ENCODE measurements at regions not wholly inside any gene's neighbourhood (a gene's known extent, or its start where the extent isn't known, plus 50 kb on each side); places are given as distances from the start of the nearest gene placed in this dataset.
"Not testable (repeated sequence)": the region's sequence is repeated elsewhere in the genome, so short reads cannot be mapped to it uniquely, and the experiment has no call there.

- Histone ChIP-seq H3K4me1 (no peaks in the 10 kb centered on the region), H3K9me3 (no peaks in the 10 kb centered on the region), H3K9ac (no peak overlapping the region), H3K4me2 (no peak overlapping the region), H3K27ac (no peak overlapping the region), H3K36me3 (no peaks in the 10 kb centered on the region), H3K27me3 (no peaks in the 10 kb centered on the region), H3K4me3 (no peak overlapping the region), H4K20me1 (no peaks in the 10 kb centered on the region)
- no peak for TF ChIP-seq Cebpa-rat (IDR thresholded peaks at IDR 0.05)
Measured at GRCh38 chr11:72525466-72525865, 91.1 kb upstream of the CLPB start.

DNA sequence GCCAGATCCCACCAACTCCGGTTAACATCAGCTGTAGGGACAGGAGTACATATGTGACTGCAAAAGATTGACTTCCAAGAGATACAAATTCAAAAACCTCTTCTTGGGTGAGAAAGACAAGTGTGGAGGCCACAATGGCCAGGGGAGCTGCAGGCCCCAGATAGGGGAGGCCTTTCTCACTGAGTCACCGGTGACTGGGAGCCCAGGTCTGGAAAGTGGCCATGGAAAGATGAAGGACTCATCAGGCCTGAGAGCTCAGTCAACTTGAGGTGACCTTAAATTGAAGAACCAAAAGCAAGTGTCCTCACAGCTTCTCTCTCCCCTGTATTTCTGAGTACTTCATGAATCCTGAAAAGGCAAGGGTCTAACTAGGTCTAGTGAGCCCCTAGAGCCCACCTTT, 90.4 kb upstream of the CLPB start:
- TF ChIP-seq Cebpa-rat (IDR thresholded peaks at IDR 0.05) = no peak
- no peaks in the 10 kb centered on the region for H3K27me3 ChIP-seq
- H4K20me1 ChIP-seq = no peaks in the 10 kb centered on the region
- no peaks in the 10 kb centered on the region for H3K36me3 ChIP-seq
- no peaks in the 10 kb centered on the region for H3K4me1 ChIP-seq
- no peak overlapping the region for H3K27ac ChIP-seq
- no peaks in the 10 kb centered on the region for H3K9me3 ChIP-seq
- H3K4me2 ChIP-seq = no peak overlapping the region
- no peak overlapping the region for H3K9ac ChIP-seq
- no peak overlapping the region for H3K4me3 ChIP-seq

DNA sequence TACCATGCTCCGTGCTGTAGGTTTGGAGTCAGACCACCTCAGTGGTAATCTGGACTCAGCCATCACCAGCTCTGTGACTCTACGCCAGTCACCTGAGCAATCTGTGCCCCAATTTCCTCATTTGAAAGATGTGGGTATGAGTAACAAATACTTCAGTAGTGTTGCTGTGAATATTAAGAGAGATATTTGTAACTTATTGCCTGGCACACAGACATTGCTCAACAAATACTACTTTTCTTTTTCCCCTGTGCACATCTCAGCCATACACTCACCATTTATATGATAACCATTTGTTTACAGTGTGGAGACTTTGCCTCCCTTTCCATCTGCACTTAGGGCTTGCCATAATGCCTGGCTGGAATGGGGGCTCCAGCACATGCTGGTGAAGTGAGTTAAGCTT, 89.7 kb upstream of the CLPB start:
- no peak overlapping the region for H3K27ac ChIP-seq
- H3K4me2 ChIP-seq = no peak overlapping the region
- no peaks in the 10 kb centered on the region for H3K36me3 ChIP-seq
- H3K9me3 ChIP-seq = no peaks in the 10 kb centered on the region
- no peak overlapping the region for H3K9ac ChIP-seq
- no peak for TF ChIP-seq Cebpa-rat (IDR thresholded peaks at IDR 0.05)
- H3K4me1 ChIP-seq = no peaks in the 10 kb centered on the region
- H3K27me3 ChIP-seq = no peaks in the 10 kb centered on the region
- no peak overlapping the region for H3K4me3 ChIP-seq
- H4K20me1 ChIP-seq = no peaks in the 10 kb centered on the region

- Histone ChIP-seq H3K36me3 (no peaks in the 10 kb centered on the region), H4K20me1 (no peaks in the 10 kb centered on the region), H3K27ac (no peak overlapping the region), H3K9ac (no peak overlapping the region), H3K4me3 (no peak overlapping the region), H3K9me3 (no peaks in the 10 kb centered on the region), H3K4me2 (no peak overlapping the region), H3K4me1 (no peaks in the 10 kb centered on the region), H3K27me3 (no peaks in the 10 kb centered on the region)
- no peak for TF ChIP-seq Cebpa-rat (IDR thresholded peaks at IDR 0.05)
Measured at GRCh38 chr11:72522186-72522585, 87.9 kb upstream of the CLPB start.

GRCh38 chr11:72521664-72522063, 87.3 kb upstream of the CLPB start:
- no peak overlapping the region for H3K4me2 ChIP-seq

DNA sequence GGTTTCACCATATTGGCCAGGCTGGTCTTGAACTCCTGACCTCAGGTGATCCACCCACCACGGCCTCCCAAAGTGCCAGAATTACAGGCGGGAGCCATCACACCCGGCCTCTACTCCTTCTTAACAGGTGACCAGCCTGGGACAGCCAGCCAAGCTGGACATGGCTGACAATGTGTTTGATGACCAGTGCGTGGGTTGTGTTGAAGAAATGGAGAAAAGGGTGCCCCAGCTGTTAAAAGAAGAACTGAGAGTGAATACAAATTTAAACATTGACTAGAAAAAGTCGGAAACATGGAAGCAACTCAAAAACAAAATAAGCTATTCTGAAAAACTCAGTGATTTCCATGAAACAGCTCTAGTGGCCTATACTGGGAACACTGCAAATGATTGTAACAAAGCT, 86.5 kb upstream of the CLPB start:
- Histone ChIP-seq H3K27me3 (no peaks in the 10 kb centered on the region), H3K36me3 (no peaks in the 10 kb centered on the region), H3K4me3 (no peak overlapping the region), H3K9me3 (0 out of 2 replicates have a peak, but pooled peaks cover under 1% of the 10 kb centered on the region), H3K27ac (no peak overlapping the region), H3K4me2 (no peak overlapping the region), H3K4me1 (no peaks in the 10 kb centered on the region), H3K9ac (no peak overlapping the region), H4K20me1 (no peaks in the 10 kb centered on the region)
- no peak for TF ChIP-seq Cebpa-rat (IDR thresholded peaks at IDR 0.05)

More at GRCh38 chr11:72521664-72522063, 87.3 kb upstream of the CLPB start:
- no peaks in the 10 kb centered on the region for H3K9me3 ChIP-seq
- TF ChIP-seq Cebpa-rat (IDR thresholded peaks at IDR 0.05) = no peak
- no peak overlapping the region for H3K9ac ChIP-seq
- no peaks in the 10 kb centered on the region for H3K27me3 ChIP-seq
- H3K27ac ChIP-seq = no peak overlapping the region
- H4K20me1 ChIP-seq = no peaks in the 10 kb centered on the region
- H3K4me3 ChIP-seq = no peak overlapping the region
- no peaks in the 10 kb centered on the region for H3K36me3 ChIP-seq
- H3K4me1 ChIP-seq = no peaks in the 10 kb centered on the region

DNA sequence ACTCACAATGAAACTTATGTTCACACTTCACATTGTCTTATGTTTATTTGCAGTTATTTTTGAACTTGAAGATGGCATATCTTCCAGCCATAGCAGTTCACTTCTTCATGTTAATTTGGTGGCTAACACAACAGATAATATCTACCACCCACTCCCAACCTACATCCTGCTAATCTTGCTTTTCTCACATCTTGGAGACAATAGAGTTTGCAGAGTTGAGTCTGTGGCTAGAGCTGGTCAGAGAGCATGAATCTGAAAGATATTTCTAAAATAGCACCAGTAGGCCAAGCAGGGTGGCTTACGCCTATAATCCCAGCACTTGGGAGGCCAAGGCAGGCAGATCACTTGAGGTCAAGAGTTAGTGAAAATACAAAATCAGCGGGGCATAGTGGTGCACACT, 85.6 kb upstream of the CLPB start:
- not testable (repeated sequence) for H3K27me3 ChIP-seq, H4K20me1 ChIP-seq, H3K36me3 ChIP-seq, H3K4me3 ChIP-seq, H3K4me1 ChIP-seq, H3K9ac ChIP-seq, H3K27ac ChIP-seq, H3K4me2 ChIP-seq, H3K9me3 ChIP-seq

- H3K9me3 ChIP-seq = peaks cover 11% of the 10 kb centered on the region; the same call in 1 of the 2 replicates
- no peak overlapping the region for H3K27ac ChIP-seq
- H3K4me3 ChIP-seq = no peak overlapping the region
- no peak for TF ChIP-seq Cebpa-rat (IDR thresholded peaks at IDR 0.05)
- no peaks in the 10 kb centered on the region for H3K27me3 ChIP-seq
- 0 out of 2 replicates have a peak overlapping the region, but pooled peaks have one; percentile 8 for H3K9ac ChIP-seq
- H3K4me2 ChIP-seq = peak overlapping the region; percentile 6; the same call in 1 of the 2 replicates
- no peaks in the 10 kb centered on the region for H3K36me3 ChIP-seq
- no peaks in the 10 kb centered on the region for H4K20me1 ChIP-seq
- H3K4me1 ChIP-seq = no peaks in the 10 kb centered on the region
Measured at GRCh38 chr11:72519220-72519881, 85.0 kb upstream of the CLPB start.

GRCh38 chr11:72514331-72514730, 80.0 kb upstream of the CLPB start:
- H3K9me3 ChIP-seq = peaks cover 46% of the 10 kb centered on the region
- no peak overlapping the region for H3K27ac ChIP-seq
- H3K9ac ChIP-seq = no peak overlapping the region
- no peaks in the 10 kb centered on the region for H4K20me1 ChIP-seq
- H3K36me3 ChIP-seq = no peaks in the 10 kb centered on the region
- no peaks in the 10 kb centered on the region for H3K27me3 ChIP-seq
- H3K4me2 ChIP-seq = no peak overlapping the region
- H3K4me3 ChIP-seq = no peak overlapping the region
- TF ChIP-seq Cebpa-rat (IDR thresholded peaks at IDR 0.05) = no peak
- peaks cover 12% of the 10 kb centered on the region for H3K4me1 ChIP-seq

GRCh38 chr11:72513411-72513810, 79.1 kb upstream of the CLPB start:
- Histone ChIP-seq H3K27ac (no peak overlapping the region), H3K4me2 (peak overlapping the region; percentile 38; the same call in 1 of the 2 replicates)
- TF ChIP-seq Cebpa-rat (IDR thresholded peaks at IDR 0.05) = no peak

DNA sequence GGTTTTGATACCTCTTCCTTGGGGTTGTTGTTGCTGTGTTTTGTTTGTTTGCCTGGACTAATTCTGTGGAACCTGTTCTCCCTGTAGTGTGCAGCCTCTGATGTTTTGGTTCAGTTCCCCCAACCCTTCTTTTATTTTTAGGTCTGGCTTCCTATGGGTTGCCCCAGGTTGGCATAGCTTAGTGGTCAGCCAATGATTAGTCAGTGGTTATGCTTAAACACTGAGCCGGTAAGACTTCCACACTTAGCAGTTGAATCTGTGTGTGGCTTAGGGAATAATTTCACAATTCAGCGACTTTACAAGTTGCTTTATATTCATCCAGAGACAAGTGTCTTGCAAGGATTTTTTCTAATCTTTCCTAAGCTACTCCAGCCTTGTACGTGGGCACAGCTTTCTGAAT, 78.6 kb upstream of the CLPB start:
- TF ChIP-seq Cebpa-rat (IDR thresholded peaks at IDR 0.05) = no peak
- Histone ChIP-seq H3K36me3 (no peaks in the 10 kb centered on the region), H3K27me3 (no peaks in the 10 kb centered on the region), H3K27ac (no peak overlapping the region), H3K9me3 (peaks cover 54% of the 10 kb centered on the region), H3K9ac (no peak overlapping the region), H3K4me1 (peaks cover 17% of the 10 kb centered on the region), H3K4me2 (peak overlapping the region; percentile 38), H4K20me1 (no peaks in the 10 kb centered on the region), H3K4me3 (no peak overlapping the region)

More at GRCh38 chr11:72513411-72513810, 79.1 kb upstream of the CLPB start:
- Histone ChIP-seq H4K20me1 (no peaks in the 10 kb centered on the region), H3K9ac (no peak overlapping the region), H3K9me3 (peaks cover 50% of the 10 kb centered on the region), H3K4me3 (no peak overlapping the region), H3K36me3 (no peaks in the 10 kb centered on the region), H3K27me3 (no peaks in the 10 kb centered on the region), H3K4me1 (peaks cover 12% of the 10 kb centered on the region)
